Glutamatergic neuron (in vitro differentiated cells): ENCODE measurements at regions not wholly inside any gene's neighbourhood (a gene's known extent, or its start where the extent isn't known, plus 50 kb on each side); places are given as distances from the start of the nearest gene placed in this dataset.

Source experiments
- DNase-seq: peaks from one replicate; pipeline ENCODE4 v3.0.0; 2022
- H3K27ac Mint-ChIP-seq: one replicate; pipeline ENCODE4 v1.8.0; 2020; ENCODE audit warnings: mild to moderate bottlenecking, mixed read lengths, inconsistent platforms; ENCODE audit not compliant: unreplicated experiment
- H3K27me3 Mint-ChIP-seq: one replicate; pipeline ENCODE4 v1.8.0; 2020; ENCODE audit warnings: mild to moderate bottlenecking, moderate library complexity, mixed read lengths, inconsistent platforms; ENCODE audit not compliant: unreplicated experiment
- H3K36me3 Mint-ChIP-seq: one replicate; pipeline ENCODE4 v1.8.0; 2020; ENCODE audit warnings: mild to moderate bottlenecking, mixed read lengths, inconsistent platforms; ENCODE audit not compliant: unreplicated experiment
- H3K4me1 Mint-ChIP-seq: one replicate; pipeline ENCODE4 v1.8.0; 2020; ENCODE audit warnings: mild to moderate bottlenecking, low read depth, mixed read lengths, inconsistent platforms; ENCODE audit not compliant: unreplicated experiment
- H3K4me3 Mint-ChIP-seq: one replicate; pipeline ENCODE4 v1.8.0; 2020; ENCODE audit warnings: mild to moderate bottlenecking, mixed read lengths, inconsistent platforms; ENCODE audit not compliant: unreplicated experiment
- H3K9me3 Mint-ChIP-seq: one replicate; pipeline ENCODE4 v1.8.0; 2020; ENCODE audit warnings: mild to moderate bottlenecking, moderate library complexity, mixed read lengths, inconsistent platforms; ENCODE audit not compliant: unreplicated experiment
- CTCF ChIP-seq: fragments of 200-600 bp; sonication (generic); IDR thresholded peaks from one replicate; pipeline ENCODE4 v1.5.0; 2021; ENCODE audit not compliant: partially characterized antibody, unreplicated experiment

DNA sequence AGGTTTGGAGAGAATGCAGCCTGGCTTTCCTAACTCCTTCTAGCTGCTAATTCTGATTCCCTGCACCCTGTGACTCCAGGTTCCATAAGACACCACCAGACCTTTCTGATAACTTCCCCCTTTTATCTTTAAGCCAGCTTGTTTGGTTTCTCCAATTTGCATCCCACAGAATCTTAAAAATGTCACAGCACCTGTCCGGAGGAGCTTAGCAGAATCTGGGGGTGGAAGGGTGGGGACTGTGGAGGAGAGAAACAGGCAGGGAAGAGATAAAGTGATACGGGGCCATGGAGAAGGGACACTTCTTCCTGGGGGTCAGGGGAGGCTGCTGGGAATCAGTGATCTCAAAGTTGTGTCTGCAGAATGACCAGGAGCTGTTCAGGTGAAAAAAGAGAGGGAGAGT, 59.4 kb downstream of the FOXL1 start:
- peaks cover 11% of the 10 kb centered on the region for H3K36me3 Mint-ChIP-seq
- peaks cover 7% of the 10 kb centered on the region for H3K9me3 Mint-ChIP-seq
- H3K4me1 Mint-ChIP-seq, result peaks cover 16% of the 10 kb centered on the region
- H3K27me3 Mint-ChIP-seq, result peaks cover 9% of the 10 kb centered on the region
- no peak for TF ChIP-seq CTCF
- DNase-seq, result no peak
- no peak overlapping the region for H3K27ac Mint-ChIP-seq
- no peak overlapping the region for H3K4me3 Mint-ChIP-seq

GRCh38 chr16:86638642-86639041, 60.3 kb downstream of the FOXL1 start:
- Mint-ChIP-seq H3K27me3 (peaks cover 11% of the 10 kb centered on the region), H3K9me3 (peaks cover 7% of the 10 kb centered on the region), H3K36me3 (peaks cover 11% of the 10 kb centered on the region), H3K4me3 (no peak overlapping the region), H3K4me1 (peaks cover 16% of the 10 kb centered on the region), H3K27ac (no peak overlapping the region)
- no peak for DNase-seq
- no peak for TF ChIP-seq CTCF

- no peak overlapping the region for H3K27ac Mint-ChIP-seq
- H3K9me3 Mint-ChIP-seq, result peaks cover 7% of the 10 kb centered on the region
- peaks cover 11% of the 10 kb centered on the region for H3K36me3 Mint-ChIP-seq
- DNase-seq, result no peak
- peaks cover 16% of the 10 kb centered on the region for H3K4me1 Mint-ChIP-seq
- peak overlapping the region; percentile 49 for H3K4me3 Mint-ChIP-seq
- TF ChIP-seq CTCF, result no peak
- peaks cover 11% of the 10 kb centered on the region for H3K27me3 Mint-ChIP-seq
These were observed 61.0 kb downstream of the FOXL1 start for GRCh38 chr16:86639354-86639753.

GRCh38 chr16:86640265-86640843, 62.0 kb downstream of the FOXL1 start:
- peaks cover 4% of the 10 kb centered on the region for H3K9me3 Mint-ChIP-seq
- no peak for TF ChIP-seq CTCF
- no peak for DNase-seq
- H3K27ac Mint-ChIP-seq, result no peak overlapping the region
- no peak overlapping the region for H3K4me3 Mint-ChIP-seq
- peaks cover 11% of the 10 kb centered on the region for H3K27me3 Mint-ChIP-seq
- peaks cover 11% of the 10 kb centered on the region for H3K36me3 Mint-ChIP-seq
- peaks cover 11% of the 10 kb centered on the region for H3K4me1 Mint-ChIP-seq

DNA sequence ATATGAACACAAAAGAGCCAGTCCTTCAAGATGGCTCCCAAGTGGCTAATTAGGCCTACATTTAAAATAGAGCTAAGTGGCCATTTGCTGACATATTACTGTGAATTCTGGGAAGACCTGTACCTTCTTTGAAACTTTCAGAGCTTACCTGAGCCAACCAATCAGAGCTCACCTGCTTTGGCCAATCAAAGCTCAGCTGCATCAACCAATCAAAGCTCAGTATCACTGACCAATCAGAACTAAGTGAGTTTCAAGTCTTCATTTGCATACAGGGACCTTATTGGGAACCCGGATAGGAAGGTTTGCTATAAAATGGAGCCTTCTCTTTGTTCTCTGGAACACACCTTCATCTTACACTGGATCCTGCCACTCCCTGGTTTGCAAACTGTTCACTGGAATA, 63.7 kb downstream of the FOXL1 start:
- DNase-seq, result no peak
- peaks cover 15% of the 10 kb centered on the region for H3K27me3 Mint-ChIP-seq
- no peak overlapping the region for H3K27ac Mint-ChIP-seq
- H3K4me1 Mint-ChIP-seq, result peaks cover 12% of the 10 kb centered on the region
- H3K36me3 Mint-ChIP-seq, result peaks cover 14% of the 10 kb centered on the region
- H3K9me3 Mint-ChIP-seq, result peaks cover 7% of the 10 kb centered on the region
- no peak overlapping the region for H3K4me3 Mint-ChIP-seq
- TF ChIP-seq CTCF, result no peak
